SH-SY5Y (cell line): ENCODE measurements at regions not wholly inside any gene's neighbourhood (a gene's known extent, or its start where the extent isn't known, plus 50 kb on each side); places are given as distances from the start of the nearest gene placed in this dataset.

ENCODE experiments used
- GATA2 ChIP-seq: IDR thresholded peaks from 2 replicates; pipeline ENCODE4 v1.6.1; 2011; ENCODE audit warnings: mild to moderate bottlenecking, low read depth, low read length
- GATA3 ChIP-seq: IDR thresholded peaks from 2 replicates; pipeline ENCODE4 v1.6.1; 2011; ENCODE audit warnings: low read depth, mild to moderate bottlenecking, low read length, moderate library complexity

DNA sequence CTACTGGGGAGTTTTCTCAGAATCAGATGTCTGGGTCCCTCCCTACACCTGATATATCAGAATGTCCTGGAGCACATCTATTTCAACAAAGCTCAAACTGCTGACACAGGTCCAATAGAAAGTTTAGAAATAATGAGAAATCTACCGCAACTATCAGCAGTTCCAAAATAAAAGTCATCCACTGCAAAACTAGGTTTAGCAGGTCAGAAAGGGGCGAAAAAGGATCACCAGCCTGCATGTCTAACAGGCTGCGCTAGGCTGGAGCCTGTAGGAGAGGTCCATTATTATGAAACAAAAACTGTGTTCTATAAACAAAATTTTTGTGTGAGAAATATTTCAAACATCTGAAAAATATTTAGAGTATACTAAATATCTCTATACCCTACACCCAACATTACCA lies 84.1 kb upstream of the RNF38 start:
- no peak for TF ChIP-seq GATA3
- TF ChIP-seq GATA2, result no peak

DNA sequence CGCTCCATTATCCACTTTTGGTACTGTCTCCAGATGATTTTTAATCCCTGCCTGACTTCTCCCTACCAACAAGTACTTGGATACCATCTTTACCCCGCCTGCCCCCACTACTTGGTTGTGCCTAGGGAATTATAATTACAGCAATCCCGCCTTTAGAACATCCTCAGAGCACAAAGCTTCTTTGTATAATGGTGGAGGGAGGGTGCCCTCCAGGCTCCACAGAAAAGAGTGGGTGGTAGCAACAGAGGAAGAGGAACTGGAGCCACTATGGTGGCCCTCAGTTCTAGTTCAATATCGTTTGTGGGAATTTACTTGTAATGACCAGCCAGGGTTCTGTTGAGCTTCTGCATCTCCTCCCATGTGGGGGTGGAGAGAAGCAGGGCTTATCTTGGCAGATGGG lies 79.0 kb upstream of the RNF38 start:
- TF ChIP-seq GATA3, result no peak
- TF ChIP-seq GATA2, result no peak

DNA sequence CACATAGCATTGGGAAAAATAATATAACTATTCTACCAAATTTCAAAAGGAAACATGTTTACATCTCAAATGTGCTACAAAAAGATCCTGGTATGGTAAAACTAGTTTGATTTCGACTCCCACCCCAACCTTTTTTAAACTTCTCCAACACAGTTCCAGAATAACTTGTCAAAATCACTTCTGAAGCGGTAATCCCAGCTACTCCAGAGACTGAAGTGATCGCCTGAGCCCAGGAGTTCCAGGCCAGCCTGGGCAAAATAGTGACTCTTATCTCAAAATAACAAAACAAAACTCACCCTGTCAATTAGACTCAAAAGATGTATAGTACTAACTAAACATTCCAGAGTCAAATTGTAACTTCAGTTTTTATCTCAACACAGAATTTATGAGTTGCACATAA lies 71.3 kb upstream of the RNF38 start:
- TF ChIP-seq GATA2, result no peak
- no peak for TF ChIP-seq GATA3

DNA sequence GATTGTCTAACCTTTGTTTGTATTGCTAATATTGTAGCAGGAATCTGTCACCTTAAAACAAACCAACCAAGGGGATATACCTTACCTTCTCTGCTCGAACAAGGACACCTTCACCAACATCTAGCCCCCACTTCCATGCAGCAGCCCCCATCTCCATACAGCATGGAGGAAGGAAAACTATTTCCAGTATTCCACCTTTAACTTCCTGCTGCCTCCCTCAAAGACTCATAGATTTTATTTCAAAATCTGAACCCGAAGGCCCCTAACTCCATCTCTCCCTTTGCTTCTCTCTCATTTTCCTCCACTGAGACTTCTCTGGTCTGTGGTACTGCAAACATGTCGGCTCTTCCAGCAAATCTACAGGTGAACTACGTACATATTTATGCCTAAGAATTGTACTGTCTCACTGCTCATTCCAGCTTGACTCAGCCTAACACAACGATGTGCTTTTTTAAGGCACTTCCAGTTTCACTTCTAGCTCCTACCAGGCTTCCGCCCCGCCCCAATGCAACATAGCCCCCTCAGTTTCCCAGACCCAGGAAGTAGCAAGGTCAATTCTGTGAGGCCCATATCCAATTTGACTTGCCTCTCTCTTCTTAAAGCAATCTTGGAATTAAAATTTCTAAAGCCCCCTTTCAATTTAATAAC lies 70.7 kb upstream of the RNF38 start:
- TF ChIP-seq GATA2 (no peak), GATA3 (no peak)

DNA sequence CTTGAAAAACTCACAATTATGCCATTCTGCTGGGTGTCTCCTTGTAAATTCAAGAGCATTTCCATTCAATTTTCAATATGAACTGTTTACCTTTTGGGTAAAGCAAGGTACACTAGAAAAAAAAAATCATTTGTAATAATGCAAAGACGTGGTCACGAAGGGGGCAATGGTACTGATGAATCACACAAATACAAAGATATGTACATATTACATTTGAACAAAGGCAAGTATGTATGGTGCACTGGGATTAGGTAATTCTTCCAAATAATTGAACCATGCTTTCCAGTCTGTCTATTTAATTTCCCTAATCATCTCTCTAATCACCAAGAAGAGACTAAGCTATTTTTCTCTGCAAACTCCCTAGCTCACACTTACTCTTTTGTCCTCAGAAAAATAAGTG lies 63.4 kb upstream of the RNF38 start:
- TF ChIP-seq GATA3, result no peak
- no peak for TF ChIP-seq GATA2

DNA sequence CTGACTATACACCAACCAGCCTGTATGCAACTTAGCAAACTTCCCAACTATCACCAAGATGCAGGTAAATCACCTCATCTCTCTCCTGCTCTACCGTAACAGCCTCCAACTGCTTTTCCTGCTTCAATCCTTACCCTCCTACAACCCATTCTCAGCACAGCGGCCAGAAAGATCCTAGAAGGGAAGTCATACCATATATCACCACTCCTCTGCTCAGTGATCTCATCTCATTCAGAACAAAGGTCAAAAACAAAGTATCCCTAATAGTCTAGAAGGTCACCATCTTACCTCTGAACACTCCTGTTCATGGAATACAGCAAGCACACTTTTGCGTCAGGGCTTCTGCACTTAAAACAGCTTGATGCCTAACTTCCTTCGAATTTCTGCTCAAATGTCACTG lies 62.2 kb upstream of the RNF38 start:
- TF ChIP-seq GATA3 (no peak), GATA2 (no peak)

DNA sequence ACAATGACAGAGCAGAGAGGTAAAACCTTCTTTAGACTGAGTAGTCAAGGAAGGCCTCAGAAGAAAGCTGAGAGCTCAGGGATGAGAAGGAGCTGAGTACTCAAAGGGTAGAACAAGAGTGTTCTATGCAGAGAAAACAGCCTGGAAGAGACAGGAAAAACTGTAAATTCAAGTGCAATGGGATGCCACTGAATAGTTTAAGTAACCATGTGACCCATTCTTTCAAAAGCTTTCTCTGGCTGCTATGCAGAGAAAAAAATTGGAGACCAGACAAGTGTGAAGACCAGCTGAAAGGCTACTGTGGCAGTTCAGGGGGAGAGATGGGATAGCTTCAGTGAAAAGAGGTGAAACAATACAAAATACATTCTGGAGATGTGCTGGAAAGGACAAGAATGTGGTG lies 61.3 kb upstream of the RNF38 start:
- TF ChIP-seq GATA2 (no peak), GATA3 (no peak)

DNA sequence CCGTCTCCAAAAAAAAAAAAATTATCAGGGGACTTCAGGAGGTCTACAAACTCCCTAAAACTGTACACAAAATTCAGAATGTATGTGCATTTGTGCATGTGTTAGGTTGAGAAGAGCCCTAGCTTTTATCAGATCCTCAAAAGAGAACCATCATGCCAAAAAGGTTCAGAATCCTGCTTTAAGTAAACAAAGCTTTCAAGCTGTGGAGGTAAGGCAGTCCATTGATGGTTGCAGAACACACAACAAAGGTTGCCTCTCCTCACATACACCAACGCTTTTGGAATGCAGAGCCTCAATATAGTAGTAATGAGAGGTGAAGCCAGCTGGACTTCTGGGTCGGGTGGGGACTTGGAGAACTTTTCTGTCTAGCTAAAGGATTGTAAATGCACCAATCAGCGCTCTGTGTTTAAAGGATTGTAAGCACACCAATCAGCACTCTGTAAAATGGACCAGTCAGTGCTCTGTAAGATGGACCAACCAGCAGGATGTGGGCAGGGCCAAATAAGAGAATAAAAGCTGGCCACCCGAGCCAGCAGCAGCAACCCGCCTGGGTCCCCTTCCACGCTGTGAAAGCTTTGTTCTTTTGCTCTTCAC lies 57.9 kb upstream of the RNF38 start:
- no peak for TF ChIP-seq GATA2
- TF ChIP-seq GATA3, result no peak

DNA sequence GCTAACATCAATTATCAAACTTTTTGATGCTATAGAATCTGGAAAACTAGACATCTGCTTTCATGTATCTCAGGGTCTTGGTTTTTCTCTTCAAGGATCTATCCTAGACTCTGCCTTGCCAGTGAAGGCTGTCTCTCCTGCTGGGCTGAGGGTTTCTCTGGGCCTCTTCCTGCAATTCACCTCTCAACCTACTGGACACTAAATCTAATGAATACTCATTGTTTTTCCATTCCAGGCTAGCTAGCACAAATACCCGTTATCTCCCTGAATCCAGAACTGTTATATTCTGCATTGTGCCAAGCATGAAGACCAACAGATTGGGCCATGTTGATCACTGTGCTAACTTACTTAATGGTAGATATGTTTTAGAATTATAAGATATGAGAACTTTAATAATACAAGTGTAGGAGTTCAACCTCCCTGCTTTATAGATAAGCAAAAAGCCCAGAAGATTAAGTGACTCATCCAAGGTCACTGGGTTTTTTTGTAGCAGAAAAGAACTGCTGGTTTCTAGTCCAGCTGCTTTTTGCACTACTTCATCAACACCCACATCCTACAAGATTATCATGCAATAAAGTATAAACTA lies 56.5 kb upstream of the RNF38 start:
- TF ChIP-seq GATA2 (no peak), GATA3 (no peak)

DNA sequence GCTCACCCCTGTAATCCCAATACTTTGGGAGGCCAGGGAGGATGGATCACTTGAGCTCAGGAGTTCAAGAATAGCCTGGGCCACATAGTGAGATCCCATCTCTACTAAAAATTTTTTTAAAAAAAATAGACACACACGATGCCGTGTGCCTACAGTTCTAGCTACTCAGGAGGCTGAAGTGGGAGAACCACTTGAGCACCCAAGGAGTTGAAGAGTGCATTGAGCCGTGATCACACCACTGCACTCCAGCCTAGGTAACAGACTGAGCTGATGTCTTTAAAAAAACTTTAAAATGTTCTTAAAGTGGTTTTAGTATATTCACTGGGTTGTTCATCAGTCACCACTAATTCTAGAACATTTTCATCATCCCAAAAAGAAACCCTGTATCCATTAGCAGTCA lies 51.9 kb upstream of the RNF38 start:
- TF ChIP-seq GATA2, result no peak
- TF ChIP-seq GATA3, result no peak

DNA sequence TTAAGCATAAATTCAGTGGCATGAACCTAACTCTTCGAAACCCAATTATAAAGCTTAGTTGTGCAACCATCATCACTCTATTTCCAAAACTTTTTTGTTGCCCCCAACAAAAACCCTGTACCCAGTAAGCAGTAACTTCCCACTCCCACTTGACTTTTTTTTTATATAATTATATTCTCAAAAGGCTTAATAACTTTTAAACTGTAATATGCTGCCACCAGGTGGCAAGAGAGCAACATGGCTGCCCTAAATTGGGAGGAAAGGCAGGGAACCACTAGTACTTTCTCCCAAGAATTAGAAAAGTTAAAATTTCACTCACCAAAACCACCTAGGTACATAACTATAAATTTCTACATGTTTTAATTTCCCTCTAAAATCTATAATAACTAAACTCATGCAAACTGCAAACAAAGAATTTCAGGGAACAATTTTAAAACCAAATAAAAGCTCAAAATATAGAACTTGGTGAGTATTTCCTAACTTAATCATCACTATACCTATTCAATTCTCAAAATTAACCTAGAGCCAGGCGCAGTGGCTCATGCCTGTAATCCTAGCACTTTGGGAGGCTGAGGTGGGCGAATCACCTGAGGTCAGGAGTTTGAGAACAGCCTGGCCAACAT lies 50.2 kb upstream of the RNF38 start:
- TF ChIP-seq GATA2 (no peak), GATA3 (no peak)
